ENCODE measurements at regions not wholly inside any gene's neighbourhood (a gene's known extent, or its start where the extent isn't known, plus 50 kb on each side); places are given as distances from the start of the nearest gene placed in this dataset.
A peak's percentile ranks its signal among the peaks of the same experiment; 100 is the strongest.

DNA sequence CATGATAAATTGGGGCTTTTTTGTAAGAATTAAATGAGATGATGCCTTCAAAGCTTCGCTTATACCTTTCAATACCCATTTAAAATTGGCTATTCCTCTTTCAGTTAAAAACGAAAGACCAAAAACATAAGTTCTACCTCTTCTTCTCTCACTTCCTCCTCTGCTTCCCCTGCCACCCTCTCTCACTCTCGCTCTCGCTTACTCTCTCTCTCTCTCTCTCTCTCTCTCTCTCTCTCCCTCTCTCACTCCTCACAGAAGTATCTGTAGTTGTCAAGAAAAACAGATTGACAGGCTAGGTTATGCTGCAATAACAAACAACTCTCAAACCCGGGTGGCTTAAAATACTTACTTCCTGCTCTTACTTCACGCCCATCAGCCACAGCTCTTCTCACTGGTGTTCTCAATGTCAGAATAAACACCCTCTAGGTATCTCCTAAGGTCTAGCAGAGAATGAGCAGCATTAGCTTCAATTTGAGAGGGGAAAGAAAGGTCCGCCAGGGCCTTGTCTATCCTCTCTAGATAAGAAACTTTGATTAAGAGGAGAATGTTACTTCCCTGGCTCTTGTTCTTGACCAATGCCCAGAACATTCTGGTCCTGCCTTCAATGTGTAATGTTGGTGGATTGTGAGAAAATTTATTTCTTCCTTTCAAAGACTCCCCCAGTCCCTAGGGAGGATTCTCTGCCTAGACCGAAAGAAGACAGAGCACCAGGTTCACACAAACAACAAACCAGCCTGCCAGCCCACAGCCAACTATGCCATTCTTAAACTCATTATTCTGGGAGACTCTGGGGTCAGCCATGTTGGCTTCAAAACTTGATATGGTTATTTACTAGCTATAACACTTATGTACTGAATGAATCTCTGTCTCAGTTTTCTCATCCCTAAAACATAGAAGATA lies 1028.7 kb downstream of the XPNPEP1 start:
- TF ChIP-seq, protein P1, sequence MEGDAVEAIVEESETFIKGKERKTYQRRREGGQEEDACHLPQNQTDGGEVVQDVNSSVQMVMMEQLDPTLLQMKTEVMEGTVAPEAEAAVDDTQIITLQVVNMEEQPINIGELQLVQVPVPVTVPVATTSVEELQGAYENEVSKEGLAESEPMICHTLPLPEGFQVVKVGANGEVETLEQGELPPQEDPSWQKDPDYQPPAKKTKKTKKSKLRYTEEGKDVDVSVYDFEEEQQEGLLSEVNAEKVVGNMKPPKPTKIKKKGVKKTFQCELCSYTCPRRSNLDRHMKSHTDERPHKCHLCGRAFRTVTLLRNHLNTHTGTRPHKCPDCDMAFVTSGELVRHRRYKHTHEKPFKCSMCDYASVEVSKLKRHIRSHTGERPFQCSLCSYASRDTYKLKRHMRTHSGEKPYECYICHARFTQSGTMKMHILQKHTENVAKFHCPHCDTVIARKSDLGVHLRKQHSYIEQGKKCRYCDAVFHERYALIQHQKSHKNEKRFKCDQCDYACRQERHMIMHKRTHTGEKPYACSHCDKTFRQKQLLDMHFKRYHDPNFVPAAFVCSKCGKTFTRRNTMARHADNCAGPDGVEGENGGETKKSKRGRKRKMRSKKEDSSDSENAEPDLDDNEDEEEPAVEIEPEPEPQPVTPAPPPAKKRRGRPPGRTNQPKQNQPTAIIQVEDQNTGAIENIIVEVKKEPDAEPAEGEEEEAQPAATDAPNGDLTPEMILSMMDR (IDR thresholded peaks at IDR 0.05 in 8 of 11, conservative IDR thresholded peaks at IDR 0.05 in 3 of 11): peak in 1 of 11 experiments; percentile 9
- no peak for TF ChIP-seq POLR2AphosphoS5 (IDR thresholded peaks at IDR 0.05)
- Histone ChIP-seq H3K9me3 (peaks cover 0 to 9% (median 0%) of the 10 kb centered on the region in 8 donors), H3K27me3 (replicated peaks in 1 of 7) (no peaks in the 10 kb centered on the region), H3K4me3 (no peak overlapping the region), H3K4me1 (no peaks in the 10 kb centered on the region), H3K27ac (peak overlapping the region in 2 of 8 donors; percentile 33 to 57), H3K36me3 (no peaks in the 10 kb centered on the region)
- 66 to 70% (median 68%) methylated on average over 8 of the region's 8 CpGs for WGBS, 5 donors
- intact Hi-C loops (cut with DNase I; ENCODE audit: low total_unique reads): no loop called here
- DNase-seq: no peak

- 55 to 62% (median 58%) methylated on average over 5 of the region's 5 CpGs for WGBS, 5 donors
- no peak for TF ChIP-seq POLR2A (IDR thresholded peaks at IDR 0.05)
- TF ChIP-seq, protein P1 (IDR thresholded peaks at IDR 0.05 in 8 of 11, conservative IDR thresholded peaks at IDR 0.05 in 3 of 11): no peak
- TF ChIP-seq POLR2AphosphoS5 (IDR thresholded peaks at IDR 0.05): no peak
- H3K27ac ChIP-seq: no peak overlapping the region
- no peaks in the 10 kb centered on the region for H3K9me3 ChIP-seq
- H3K27me3 ChIP-seq (replicated peaks in 1 of 7): no peaks in the 10 kb centered on the region
- H3K4me1 ChIP-seq: no peaks in the 10 kb centered on the region
- H3K4me3 ChIP-seq: no peak overlapping the region
- no peaks in the 10 kb centered on the region for H3K36me3 ChIP-seq
- intact Hi-C loops (cut with DNase I; ENCODE audit: low total_unique reads): no loop called here
- no peak for DNase-seq
These were observed 1046.2 kb downstream of the XPNPEP1 start for GRCh38 chr10:108877095-108877561.

GRCh38 chr10:108872854-108873253 lies 1050.5 kb downstream of the XPNPEP1 start:
- Histone ChIP-seq H3K27ac (no peak overlapping the region), H3K4me3 (no peak overlapping the region), H3K36me3 (no peaks in the 10 kb centered on the region), H3K27me3 (replicated peaks in 1 of 7) (no peaks in the 10 kb centered on the region), H3K4me1 (no peaks in the 10 kb centered on the region), H3K9me3 (no peaks in the 10 kb centered on the region)
- TF ChIP-seq POLR2A (IDR thresholded peaks at IDR 0.05) (no peak), POLR2AphosphoS5 (IDR thresholded peaks at IDR 0.05) (no peak)
- TF ChIP-seq, protein P1 (IDR thresholded peaks at IDR 0.05 in 8 of 11, conservative IDR thresholded peaks at IDR 0.05 in 3 of 11): no peak
- intact Hi-C loops (cut with DNase I; ENCODE audit: low total_unique reads): no loop called here
- no peak for DNase-seq
- WGBS, 5 donors: 49 to 68% (median 59%) methylated on average over 2 of the region's 2 CpGs

DNA sequence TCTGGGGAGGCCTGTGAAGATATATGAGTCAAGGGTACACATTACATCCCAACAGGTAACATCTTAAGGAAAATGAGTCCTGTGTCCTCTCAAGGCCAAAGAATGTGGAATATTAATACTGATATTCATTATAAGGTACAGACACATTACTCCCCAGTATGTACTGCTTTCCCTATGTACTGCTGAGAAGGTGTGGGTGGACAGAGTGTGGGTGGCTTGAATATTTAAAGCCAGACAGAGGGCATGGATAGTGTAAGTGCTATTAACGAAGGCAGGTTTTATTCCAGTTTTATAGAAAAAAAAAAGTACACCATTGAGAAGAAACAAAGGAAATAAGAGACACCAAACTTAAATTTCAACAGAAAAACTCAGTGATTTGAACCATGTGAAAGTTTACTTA lies 1054.4 kb downstream of the XPNPEP1 start:
- TF ChIP-seq POLR2A (IDR thresholded peaks at IDR 0.05) (no peak), POLR2AphosphoS5 (IDR thresholded peaks at IDR 0.05) (no peak)
- TF ChIP-seq, protein P1 (IDR thresholded peaks at IDR 0.05 in 8 of 11, conservative IDR thresholded peaks at IDR 0.05 in 3 of 11): no peak
- intact Hi-C loops (cut with DNase I; ENCODE audit: low total_unique reads): no loop called here
- no peak for DNase-seq
- Histone ChIP-seq H3K27me3 (replicated peaks in 1 of 7) (no peaks in the 10 kb centered on the region), H3K4me1 (no peaks in the 10 kb centered on the region), H3K9me3 (no peaks in the 10 kb centered on the region), H3K4me3 (no peak overlapping the region), H3K27ac (no peak overlapping the region), H3K36me3 (no peaks in the 10 kb centered on the region)
- WGBS, 5 donors: 66 to 91% (median 75%) methylated on average over 1 of the region's 1 CpG

All from spleen (tissue), 11 donors.